ENCODE measurements at regions not wholly inside any gene's neighbourhood (a gene's known extent, or its start where the extent isn't known, plus 50 kb on each side); places are given as distances from the start of the nearest gene placed in this dataset.

DNA sequence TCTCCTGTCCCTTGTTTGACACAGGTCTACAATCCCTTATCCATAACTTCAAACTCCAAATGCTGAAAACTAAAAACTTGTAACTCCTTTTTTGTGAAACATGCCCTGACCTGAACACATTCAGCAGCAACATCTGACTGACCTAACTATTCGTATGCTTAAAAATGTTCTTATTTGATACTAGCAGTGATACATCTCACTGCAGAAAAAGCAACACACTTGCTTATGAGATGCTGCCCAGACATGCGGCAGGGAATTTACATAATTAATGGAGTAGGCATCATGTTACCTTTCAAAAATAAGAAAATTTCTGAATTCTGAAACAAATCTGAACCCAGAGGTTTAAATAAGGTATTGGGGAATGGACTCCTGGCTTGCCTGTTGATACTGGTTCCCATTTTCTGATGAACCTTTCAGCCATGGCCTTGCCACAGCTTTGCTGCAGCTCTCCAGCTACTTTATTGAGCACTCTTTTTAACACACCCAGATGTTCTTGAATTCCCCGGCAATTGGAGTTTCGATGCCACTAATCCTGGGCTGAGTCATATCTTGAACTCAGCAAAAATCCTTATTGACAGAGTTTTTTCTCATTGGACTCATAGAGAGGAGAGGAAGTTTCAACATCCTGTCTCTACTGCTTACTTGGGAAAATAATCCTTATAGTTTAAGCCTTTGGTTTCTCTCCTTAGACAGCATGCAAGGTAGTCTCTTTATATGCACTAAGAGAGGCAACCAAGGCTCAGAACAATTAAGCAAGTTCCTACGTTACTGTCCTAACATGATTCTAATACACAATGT, 296.6 kb upstream of the LMCD1 start:
- DNase-seq: no peak

DNA sequence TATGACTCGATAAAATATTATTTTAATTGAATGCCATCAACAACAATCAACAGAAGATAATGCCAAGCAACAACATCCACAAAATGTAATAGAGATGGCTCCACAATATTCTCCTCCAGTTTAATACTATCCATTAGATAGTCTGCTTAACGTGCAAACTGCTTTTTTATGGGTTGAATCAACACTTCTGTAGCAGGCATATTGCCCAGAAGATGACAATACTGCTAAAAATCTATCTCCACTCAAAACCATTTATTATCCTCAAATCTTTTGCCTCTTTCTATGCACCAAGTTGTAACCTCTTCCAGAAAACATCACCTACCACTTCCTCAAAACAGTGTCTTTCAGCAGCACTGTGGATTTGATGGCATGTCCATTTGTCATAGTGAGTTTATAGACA, 295.7 kb upstream of the LMCD1 start:
- no peak for DNase-seq

DNA sequence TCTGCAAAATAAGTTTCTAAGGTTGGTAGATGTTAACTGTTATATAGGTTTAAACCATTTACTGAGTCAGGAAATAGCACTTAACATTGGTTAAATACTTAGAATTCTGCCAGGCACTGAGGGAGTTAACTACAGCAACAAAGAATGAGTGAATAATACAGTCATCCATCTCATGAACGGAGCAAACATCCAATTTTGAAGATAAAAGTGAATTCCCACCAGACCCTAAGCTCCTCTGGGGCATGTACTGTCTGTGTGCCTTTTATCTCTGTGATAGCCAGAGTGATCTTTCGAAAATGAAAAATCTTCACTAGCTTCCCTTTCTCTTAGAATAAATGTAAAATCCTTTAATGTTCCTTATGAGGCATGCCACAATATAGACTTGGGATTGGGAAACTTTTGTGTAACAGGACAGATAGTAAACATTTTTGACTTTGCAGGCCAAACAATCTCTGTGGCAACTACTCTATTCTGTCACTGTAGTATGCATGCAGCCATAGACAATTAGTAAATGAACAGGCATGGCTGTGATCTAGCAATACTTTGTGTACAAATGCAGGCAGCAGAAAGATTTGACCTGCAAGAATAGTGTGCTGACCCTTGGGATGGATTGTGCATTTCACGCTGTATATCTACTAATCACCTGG, 294.5 kb upstream of the LMCD1 start:
- DNase-seq: no peak

DNA sequence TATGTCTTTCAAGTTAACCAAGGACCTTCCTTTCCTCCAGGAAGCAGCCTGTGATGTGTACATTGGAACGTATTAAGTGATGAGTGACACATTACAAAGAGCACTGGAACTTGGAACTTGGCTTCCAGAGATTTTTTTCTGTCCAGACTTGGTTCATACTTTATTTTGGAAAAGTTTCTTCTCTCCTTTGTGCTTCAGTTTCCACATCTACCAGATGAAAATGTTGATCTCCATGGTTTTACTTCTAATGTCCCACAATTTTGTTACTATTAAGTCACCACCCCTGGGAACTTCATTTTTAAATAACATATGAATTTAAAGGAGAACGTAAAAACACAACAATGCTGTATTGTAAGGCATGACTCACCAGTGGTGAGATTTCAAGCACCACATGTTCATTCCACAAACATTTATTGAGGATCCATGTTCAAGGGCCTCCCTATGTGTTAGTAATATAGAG, 290.7 kb upstream of the LMCD1 start:
- DNase-seq: no peak

DNA sequence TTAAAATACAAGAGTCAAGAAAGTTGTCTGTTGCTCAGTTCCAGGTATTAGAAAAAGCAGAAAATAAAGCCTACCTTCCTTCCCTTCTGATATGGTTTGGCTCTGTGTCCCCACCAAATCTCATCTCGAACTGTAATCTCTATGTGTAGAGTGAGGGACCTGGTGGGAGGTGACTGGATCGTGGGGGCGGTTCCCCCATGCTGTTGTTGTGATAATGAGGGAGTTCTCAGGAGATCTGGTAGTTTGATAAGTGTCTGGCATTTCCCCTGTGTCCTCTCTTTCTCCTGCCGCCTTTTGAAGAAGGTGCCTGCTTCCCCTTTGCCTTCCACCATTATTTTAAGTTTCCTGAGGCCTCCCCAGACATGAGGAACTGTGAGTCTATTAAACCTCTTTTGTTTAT, 288.8 kb upstream of the LMCD1 start:
- DNase-seq: no peak

DNA sequence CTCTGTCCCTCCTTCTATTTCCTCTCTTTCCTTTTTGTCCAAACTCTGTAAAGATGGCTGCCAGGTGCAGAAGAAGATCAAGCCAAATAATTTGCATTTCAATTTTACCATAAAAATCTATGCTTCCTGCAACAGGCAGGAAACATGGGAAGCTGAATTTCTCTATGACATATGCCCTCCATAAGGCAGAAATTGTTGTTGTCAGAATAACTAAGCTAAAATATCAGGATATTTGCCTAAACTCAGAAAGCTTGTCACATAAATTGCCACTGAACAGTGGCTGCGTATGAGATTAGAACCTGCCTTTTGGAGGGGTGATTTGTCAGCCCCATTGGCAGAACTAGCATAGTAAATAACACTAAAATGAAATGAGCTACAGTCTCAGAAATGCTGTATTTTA, 288.3 kb upstream of the LMCD1 start:
- no peak for DNase-seq

DNA sequence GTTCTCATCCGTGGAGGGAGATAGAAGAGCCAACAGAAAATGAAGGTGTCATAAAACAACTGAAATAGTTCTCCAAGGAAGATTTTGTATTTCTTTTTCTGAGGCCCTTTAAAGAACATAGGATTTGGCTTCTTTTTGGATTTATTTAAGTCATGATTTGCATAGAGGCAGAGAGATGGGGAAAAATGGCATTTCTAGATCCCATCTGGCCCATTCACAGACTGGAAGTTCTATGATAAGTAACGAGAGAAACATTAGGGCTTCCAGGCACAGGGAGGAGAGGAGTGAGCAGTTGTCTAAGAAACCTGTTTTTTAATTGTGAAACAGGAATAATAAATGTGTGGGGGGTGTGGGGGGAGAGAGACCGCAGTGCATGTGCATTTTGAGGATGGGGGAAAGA, 285.8 kb upstream of the LMCD1 start:
- no peak for DNase-seq

DNA sequence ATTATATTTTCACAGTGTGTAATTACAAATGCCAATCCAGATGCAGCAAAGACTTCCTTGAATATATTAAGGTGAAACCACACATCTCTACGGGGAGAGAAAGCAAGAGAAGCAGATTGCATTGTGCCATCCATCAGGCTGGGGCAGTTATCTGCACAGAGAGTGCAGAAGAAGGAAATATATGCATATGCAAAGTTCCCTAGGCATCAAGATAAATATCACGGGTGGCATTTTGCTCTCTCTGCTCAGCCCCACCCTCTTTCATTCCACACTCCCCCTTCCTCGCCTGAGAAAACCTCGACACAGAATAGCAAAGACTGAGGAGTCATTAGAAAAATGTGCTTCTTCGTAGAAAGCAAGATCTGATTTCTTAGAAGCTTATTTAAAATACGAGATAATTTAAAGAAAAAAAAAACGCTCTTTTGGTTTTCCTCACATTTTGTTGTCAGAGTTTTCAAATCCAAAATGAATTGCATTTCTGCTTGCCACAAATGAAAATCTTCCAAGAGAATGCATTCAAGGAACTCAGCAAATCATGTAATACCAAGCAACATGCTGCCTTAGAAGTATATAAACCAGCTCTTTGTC, 283.2 kb upstream of the LMCD1 start:
- DNase-seq: no peak

DNA sequence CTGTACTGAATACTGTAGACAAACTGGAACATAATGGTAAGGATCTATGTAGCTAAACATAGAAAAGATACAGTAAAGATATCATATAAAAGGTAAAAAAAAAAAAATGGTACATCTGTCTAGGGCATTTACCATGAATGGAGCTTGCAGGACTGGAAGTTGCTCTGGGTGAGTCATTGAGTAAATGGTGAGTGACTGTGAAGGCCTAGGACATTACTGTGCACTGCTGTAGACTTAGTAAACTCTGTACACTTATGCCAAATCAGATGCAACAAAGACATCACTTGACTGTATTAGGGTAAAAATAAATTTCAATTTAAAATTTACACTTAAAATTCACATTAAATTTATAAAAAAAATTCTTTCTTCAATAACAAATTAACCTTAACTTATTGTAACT, 281.3 kb upstream of the LMCD1 start:
- no peak for DNase-seq

DNA sequence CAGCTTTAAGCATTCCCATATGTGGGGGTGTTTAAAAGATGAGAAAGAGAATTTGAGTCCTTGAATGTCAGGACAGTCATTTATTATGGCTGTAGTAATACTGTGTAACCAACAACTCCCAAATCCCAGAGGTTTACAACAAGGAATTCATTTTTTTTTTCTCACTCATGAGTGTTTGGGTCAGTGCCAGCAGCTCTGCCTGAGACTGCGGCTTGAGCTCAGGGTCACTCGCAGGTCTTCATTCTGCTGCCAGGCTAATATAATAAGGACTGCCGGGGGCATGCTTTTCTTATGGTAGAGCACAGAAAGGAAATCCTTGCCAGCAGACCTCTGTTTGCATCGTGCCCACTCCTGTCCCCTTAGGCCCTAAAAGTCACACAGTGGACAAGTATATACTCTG, 277.9 kb upstream of the LMCD1 start:
- no peak for DNase-seq

DNA sequence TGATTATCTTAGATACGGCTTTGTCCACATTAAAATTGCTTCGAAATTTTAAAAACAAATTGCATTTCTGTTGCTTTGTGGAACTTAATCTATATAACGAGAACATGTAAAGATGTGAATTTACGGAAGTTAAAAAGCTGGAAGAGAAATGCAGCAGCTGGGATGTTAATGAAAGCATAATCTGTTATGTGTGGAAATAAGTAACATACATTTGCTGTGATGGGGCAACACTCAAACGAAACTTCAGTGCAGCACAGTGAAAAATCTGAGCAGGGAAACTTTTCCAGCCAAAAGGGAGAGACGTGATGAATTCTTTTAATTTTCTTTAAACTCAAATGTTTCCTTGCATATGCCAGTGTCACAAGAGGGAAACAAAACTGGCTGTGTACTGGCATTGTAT, 276.7 kb upstream of the LMCD1 start:
- DNase-seq: no peak

DNA sequence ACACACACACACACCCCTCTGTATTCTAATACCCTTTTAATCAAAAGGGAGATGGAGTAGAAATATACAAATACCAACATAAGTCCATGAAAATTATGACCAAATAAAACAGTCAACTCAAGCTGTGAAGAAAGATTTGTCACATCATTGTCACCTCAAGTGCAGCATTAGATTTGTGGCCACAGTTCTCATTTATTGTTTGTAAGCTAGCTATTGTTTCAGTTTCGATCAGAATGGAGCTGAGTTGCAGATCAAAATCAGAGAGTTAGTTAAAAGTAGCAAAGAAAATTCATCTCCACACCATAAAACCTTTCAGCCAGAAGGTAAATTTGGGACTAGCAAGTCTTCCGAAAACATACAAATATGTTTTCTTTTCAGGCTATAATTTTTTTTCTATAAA, 267.7 kb upstream of the LMCD1 start:
- DNase-seq: no peak

DNA sequence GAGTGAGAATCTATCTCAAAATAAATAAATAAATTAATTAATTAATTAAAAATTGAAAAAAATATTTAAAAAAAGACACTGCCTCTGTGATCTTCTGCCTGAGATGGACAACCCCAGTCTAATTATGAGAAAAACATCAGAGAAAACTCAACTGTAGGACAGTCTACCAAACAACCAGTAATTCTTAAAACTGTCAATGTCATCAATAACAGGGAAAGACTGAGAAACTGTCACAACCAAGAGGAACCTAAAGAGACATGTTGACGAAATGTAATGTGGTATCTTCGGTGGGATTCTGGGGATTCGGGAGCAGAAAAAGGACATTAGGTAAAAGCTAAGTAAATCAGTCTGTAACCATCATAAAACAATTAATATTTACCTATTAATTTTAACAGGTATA, 265.4 kb upstream of the LMCD1 start:
- no peak for DNase-seq

DNA sequence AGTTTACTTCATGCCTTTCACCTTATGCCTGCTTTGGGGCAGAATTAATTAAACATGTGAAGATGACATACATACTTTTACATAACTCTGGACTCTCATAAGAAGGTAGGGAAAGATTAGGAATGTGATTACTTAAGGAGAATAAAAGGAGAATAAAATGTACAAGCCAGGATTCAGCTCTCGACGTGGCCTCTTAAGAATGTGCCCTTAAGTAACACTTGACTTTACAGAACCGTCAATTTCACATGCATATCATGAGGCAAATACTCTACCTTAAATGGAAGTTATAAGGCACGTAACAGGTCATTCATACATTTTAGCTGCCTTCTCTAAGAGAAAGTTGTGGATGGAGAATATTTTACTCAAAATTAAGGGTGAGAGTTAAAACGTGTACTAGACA, 263.7 kb upstream of the LMCD1 start:
- DNase-seq: no peak

DNA sequence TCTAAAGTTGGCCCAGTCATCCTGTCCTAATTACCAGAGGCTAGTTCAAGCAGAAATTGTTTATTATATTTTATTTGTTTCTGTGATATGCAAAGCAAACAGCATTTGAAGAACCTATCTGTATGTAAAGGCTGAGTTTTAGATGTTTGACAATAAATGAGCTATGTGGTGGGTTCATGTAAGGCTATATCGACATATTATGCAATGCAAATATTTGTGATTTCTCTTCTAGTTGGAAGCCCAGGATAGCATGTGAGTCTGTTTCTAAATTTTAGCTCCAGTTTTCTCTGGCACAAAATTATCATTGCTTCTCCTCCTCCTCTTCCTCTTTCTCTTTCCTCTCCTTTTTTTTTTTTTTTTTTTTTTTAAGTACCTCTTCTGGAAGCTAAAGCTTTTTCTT, 263.2 kb upstream of the LMCD1 start:
- DNase-seq: no peak

DNA sequence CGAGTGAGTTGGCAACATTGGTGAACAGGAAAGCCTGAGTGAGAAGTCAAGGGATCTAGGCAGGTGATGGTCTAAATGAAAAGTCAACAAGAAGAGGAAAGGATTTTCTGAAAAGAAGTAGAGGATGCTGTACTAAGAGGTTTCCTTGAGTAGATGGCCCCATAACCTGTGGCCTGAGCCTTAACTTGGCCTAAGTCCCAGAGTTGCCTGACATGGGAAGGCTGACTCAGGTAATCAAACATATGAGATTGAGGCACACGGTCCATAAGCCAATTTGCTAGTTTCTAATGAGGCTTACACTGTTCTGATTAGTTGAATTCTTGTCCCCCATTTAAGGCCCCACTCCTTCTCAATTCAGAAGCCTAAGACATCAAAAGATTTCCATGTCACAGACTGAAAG, 262.5 kb upstream of the LMCD1 start:
- DNase-seq: no peak

DNA sequence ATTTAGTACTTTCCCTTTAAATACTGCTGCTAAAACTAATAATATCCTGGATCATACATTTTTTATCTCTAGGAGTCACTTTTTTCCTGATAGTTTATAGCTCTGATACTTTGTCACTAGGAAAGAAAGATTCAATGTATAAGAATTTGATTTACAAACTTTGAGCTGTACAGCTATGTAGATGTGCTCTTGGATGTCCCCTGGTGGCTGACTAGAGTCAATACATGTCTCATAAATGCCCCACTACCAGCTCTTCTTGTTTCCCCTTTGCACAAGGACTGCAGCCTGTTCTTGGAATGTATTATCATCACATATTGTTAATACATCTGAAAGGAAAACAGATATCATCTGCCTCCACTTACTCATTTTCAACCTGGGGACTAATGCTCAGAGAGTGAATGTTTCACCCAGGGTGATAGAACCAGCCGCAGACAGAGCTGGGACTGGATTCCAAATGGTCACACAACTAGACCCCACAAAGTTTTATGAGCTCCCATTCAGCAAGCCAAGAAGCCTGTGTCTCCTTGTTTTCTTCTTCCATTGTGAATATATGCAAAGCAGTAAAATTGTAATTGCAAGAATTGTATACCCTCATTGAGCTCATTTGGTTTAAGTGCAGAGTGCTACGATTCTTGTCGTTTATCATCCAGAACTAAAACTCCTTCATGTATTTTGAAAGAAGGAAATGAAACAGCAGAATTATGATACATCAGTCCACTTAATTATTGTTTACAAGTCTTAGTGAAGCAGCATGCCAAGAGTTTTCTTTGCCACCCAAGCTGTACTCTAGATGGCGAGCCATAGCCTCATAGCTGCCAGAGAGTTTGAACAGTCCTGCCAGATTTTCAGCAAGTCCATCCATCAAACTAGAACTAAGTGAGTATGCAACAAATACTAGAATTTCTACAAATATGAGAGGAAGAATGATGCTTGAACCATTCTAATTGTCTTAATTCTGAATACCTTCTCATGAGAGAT, 261.6 kb upstream of the LMCD1 start:
- DNase-seq: no peak

DNA sequence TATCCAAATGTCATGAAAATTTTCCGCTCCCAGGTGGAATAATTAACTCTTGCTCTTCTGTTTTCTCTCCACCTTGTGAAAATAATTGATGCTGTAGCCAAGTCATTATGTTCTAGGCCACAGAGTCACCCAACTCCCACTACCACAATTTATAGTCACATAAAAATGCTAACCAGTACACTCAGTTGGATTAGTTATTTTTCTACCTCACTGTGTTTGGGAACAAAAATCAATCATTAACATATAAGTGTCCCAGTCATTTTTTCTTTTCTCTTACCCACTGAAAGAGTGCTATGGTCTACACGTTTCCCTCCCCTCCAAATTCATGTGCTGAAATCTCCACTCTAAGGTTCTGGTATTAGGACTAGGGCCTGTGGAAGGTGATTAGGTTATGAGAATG, 255.6 kb upstream of the LMCD1 start:
- no peak for DNase-seq

DNA sequence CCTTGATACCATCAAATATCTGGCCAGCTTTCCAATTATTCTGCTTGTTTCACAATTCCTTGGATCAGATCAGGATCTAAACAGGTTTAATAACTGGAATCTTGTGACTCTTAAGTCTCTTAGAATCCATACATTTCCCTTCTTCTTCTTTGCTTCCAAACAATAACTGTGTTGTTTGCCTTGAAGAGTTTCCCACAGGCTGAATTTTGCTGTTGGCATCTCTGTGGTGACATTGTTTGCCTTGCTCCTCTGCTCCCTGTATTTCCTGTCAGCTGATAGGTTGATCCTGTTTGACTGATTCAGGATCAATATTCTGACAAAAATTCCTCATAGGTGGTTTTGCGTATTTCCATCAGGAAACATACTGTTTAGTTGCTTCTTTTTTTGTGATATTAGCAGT, 248.4 kb upstream of the LMCD1 start:
- no peak for DNase-seq

DNA sequence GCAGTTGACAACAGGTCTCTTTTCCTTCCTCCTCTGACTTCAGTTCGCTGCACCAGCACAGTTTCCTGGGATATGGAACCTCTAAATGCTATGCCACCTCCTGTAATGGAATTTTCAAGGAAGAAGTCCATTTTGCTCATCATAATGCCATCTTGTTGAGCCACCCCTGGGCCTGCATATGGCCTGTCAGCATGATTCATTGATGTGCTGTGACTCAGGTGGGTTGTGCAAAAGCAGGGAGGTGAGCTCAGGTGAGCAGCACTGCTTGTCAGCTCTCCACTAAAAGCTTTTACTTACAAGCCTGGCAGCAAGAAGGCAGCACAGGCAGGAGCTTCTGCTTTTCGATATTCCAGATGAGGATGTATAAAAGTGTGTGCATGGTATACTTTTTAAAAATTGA, 247.1 kb upstream of the LMCD1 start:
- DNase-seq: no peak

DNA sequence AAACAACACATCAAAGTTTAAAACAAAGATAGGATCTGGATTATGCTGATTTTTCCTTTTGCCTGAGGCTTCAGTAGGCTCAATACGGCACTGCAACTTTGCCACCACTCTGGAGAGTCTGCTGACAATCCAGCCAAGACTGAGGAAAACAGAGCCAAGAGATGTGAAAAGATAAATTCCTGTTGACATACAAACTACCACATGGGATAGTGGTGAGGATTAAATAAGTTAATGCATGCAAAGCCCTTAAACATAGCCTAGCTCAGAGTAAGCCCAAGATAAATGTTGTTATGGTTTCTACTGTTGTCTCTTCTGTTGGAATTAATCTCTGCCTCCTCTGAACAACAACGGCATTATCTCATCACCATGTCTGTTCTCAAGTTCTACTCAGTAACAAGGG, 245.9 kb upstream of the LMCD1 start:
- no peak for DNase-seq

DNA sequence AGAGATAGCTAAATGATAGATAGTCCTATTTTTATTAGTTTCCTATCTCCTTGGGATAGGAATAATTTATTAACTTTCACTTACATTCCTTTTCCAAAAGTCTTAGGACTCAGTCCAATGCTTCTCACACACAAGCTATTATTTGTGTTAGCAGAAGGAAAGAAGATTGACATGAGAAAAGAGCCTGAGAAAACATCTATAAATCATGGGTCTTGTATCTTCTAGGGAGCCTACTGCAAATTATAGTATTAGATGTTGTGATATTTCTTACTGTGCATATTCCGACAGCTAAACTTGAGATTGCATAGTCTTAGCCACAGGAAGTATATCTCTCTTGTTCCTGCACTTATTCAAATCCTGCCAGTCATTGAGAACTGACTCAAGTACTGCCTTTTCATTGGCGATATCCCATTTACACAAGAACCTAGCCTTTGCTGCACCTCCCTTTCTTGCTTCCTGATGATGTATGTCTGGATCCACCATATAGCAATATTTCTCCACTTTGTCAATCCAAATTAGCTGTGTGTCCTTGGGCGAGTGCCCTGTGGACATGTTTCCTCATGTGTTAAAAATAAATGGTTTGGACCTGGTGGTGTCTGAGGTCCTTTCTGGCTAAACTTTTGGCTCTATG, 245.1 kb upstream of the LMCD1 start:
- DNase-seq: no peak

DNA sequence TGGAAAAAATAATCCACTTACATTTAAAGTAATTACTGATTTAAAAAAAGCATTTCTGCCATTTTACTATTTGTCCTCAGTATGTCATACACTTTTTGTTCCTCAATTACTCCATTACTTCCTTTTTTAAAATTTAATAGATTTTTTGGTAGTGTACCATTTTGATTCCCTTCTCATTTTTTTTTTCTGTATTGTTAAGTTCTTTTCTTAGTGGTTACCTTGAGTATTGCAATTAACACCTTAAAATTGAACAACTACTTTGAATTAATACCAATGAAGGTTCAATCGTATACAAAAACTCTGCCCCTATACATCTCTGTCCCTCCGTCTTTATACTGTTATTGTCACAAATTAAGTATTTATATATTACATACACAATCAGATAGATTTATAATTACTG, 240.6 kb upstream of the LMCD1 start:
- no peak for DNase-seq
